ENCODE measurements at regions not wholly inside any gene's neighbourhood (a gene's known extent, or its start where the extent isn't known, plus 50 kb on each side); places are given as distances from the start of the nearest gene placed in this dataset.
"Not testable (repeated sequence)": the region's sequence is repeated elsewhere in the genome, so short reads cannot be mapped to it uniquely, and the experiment has no call there.

- ChIA-PET CTCF (interaction anchor here (1.1 to 1.2 kb wide), 2 partner anchors 9 to 26 kb away, joined by 3 read pairs; no protein-coding TSS in a partner anchor), POLR2A (no interaction called here)
- TF ChIP-seq, protein P1, sequence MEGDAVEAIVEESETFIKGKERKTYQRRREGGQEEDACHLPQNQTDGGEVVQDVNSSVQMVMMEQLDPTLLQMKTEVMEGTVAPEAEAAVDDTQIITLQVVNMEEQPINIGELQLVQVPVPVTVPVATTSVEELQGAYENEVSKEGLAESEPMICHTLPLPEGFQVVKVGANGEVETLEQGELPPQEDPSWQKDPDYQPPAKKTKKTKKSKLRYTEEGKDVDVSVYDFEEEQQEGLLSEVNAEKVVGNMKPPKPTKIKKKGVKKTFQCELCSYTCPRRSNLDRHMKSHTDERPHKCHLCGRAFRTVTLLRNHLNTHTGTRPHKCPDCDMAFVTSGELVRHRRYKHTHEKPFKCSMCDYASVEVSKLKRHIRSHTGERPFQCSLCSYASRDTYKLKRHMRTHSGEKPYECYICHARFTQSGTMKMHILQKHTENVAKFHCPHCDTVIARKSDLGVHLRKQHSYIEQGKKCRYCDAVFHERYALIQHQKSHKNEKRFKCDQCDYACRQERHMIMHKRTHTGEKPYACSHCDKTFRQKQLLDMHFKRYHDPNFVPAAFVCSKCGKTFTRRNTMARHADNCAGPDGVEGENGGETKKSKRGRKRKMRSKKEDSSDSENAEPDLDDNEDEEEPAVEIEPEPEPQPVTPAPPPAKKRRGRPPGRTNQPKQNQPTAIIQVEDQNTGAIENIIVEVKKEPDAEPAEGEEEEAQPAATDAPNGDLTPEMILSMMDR (IDR thresholded peaks at IDR 0.05; ENCODE audit: control extremely low read depth, extremely low read depth, low read depth, missing control alignments) = no peak
- no peak for DNase-seq (ENCODE audit: extremely low spot score)
Measured at GRCh38 chr11:38648604-38649003, 2050.6 kb upstream of the RAG2 start.

GRCh38 chr11:38646382-38646781 is 2048.3 kb upstream of the RAG2 start:
- DNase-seq (ENCODE audit: extremely low spot score) = no peak
- ChIA-PET POLR2A (no interaction called here), CTCF (interaction anchor here (1.2 to 1.6 kb wide), 2 partner anchors 16 to 189 kb away, joined by 3 to 4 read pairs; no protein-coding TSS in a partner anchor)
- TF ChIP-seq, protein P1 (IDR thresholded peaks at IDR 0.05; ENCODE audit: control extremely low read depth, extremely low read depth, low read depth, missing control alignments) = no peak

GRCh38 chr11:38640854-38641253 is 2042.8 kb upstream of the RAG2 start:
- TF ChIP-seq, protein P1 (IDR thresholded peaks at IDR 0.05; ENCODE audit: control extremely low read depth, extremely low read depth, low read depth, missing control alignments) = no peak
- POLR2A ChIA-PET = no interaction called here
- no peak for DNase-seq (ENCODE audit: extremely low spot score)
- CTCF ChIA-PET = no interaction called here

DNA sequence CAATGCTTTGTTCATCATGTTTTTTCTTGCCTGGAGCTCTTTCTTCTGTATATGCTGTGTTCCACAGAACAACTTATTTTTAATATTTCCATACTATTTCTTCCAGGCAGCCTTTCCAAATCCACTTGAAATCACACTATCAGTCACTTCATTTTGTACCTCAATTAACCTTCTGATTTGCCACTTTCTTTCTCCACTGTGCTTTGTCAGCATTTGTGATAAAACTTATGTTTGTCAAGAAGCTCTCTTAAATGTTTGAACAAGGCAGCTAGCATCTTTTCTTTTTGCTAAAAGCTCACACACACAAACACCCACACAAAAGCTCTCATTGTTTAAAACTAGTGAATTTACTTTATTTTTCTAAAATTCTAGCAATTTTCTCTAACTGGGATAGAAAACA is 2014.7 kb upstream of the RAG2 start:
- no peak for DNase-seq (ENCODE audit: extremely low spot score)
- TF ChIP-seq, protein P1 (IDR thresholded peaks at IDR 0.05; ENCODE audit: control extremely low read depth, extremely low read depth, low read depth, missing control alignments) = no peak
- ChIA-PET POLR2A (no interaction called here), CTCF (no interaction called here)

DNA sequence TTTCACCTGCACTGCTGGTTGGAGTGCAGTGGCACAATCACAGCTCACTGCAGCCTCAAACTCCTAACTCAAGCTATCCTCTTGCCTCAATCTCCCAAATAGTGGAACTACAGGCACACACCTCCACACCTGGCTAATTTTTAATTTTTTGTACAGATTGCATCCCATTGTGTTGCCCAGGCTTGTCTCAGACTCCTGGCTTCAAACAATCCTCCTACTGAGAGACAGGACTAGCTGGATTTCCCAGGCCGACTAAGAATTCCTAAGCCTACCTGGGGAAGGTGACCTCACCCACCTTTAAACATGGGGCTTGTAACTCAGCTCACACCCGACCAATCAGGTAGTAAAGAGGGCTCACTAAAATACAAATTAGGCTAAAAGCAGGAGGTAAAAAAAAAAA is 2003.3 kb upstream of the RAG2 start:
- POLR2A ChIA-PET; DNase-seq (ENCODE audit: extremely low spot score); CTCF ChIA-PET: not testable (repeated sequence)

- DNase-seq (ENCODE audit: extremely low spot score) = no peak
- TF ChIP-seq, protein P1 (IDR thresholded peaks at IDR 0.05; ENCODE audit: control extremely low read depth, extremely low read depth, low read depth, missing control alignments) = no peak
- CTCF ChIA-PET = interaction anchor here (1.4 kb wide), 1 partner anchor 15 kb away, joined by 3 read pairs; no protein-coding TSS in a partner anchor
- POLR2A ChIA-PET = no interaction called here
Measured at GRCh38 chr11:38598418-38598817, 2000.4 kb upstream of the RAG2 start.

DNA sequence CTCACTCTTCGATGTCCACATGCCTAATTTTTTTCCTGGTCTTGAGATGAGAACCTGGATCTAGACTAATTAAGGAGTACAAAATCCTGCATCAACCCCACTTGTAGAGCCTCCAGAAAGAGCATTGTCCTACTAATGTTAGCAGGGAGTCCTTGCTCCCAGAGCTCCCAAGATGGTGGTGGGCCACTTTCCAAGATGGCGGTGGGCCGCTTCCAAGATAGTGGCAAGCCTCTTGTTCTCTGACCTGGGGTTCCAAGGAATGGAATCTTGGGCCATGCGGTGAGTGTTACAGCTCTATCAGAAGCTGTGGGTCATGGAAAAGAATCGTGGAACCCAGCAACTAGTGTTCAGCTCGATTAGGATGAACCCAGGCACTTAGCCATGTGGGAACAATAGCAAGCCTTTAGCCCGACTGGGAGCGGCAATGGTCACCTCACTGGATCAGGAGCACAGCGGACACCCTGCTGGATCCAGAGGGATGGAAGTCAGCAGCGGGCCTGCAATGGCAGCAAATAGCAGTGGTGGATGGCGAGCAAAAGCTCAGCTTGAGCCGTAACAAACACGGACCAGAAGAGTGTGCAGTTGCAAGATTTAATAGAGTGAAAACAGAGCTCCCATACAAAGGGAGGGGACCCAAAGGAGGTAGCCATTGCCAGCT is 1997.5 kb upstream of the RAG2 start:
- POLR2A ChIA-PET; DNase-seq (ENCODE audit: extremely low spot score): not testable (repeated sequence)
- CTCF ChIA-PET = interaction anchor here (1.0 kb wide), 1 partner anchor 12 kb away, joined by 4 read pairs; no protein-coding TSS in a partner anchor

- ChIA-PET POLR2A (no interaction called here), CTCF (no interaction called here)
- DNase-seq (ENCODE audit: extremely low spot score) = no peak
- TF ChIP-seq, protein P1 (IDR thresholded peaks at IDR 0.05; ENCODE audit: control extremely low read depth, extremely low read depth, low read depth, missing control alignments) = no peak
Measured at GRCh38 chr11:38594895-38595294, 1996.9 kb upstream of the RAG2 start.

All from GM10248 (cell line).